CD4-positive, alpha-beta T cell treated with Interleukin-1 beta for 1 hour (primary cell): ENCODE measurements at regions not wholly inside any gene's neighbourhood (a gene's known extent, or its start where the extent isn't known, plus 50 kb on each side); places are given as distances from the start of the nearest gene placed in this dataset.
"Not testable (repeated sequence)": the region's sequence is repeated elsewhere in the genome, so short reads cannot be mapped to it uniquely, and the experiment has no call there.

Source experiments
- DNase-seq, 2 donors: peaks; one replicate each; pipeline ENCODE4 v3.0.0-alpha.2; 2020 to 2022

- DNase-seq, result no peak
Measured at GRCh38 chr6:168841609-168842278, 400.8 kb downstream of the SMOC2 start.

GRCh38 chr6:168840932-168841331 is 399.9 kb downstream of the SMOC2 start:
- not testable (repeated sequence) for DNase-seq

- DNase-seq, result not testable (repeated sequence)
Measured at GRCh38 chr6:168840299-168840698, 399.3 kb downstream of the SMOC2 start.

- DNase-seq, result no peak
Measured at GRCh38 chr6:168838037-168838399, 397.0 kb downstream of the SMOC2 start.

GRCh38 chr6:168837254-168838036 is 396.5 kb downstream of the SMOC2 start:
- no peak for DNase-seq

- DNase-seq, result no peak
Measured at GRCh38 chr6:168835991-168836390, 395.0 kb downstream of the SMOC2 start.

GRCh38 chr6:168834801-168835200 is 393.8 kb downstream of the SMOC2 start:
- DNase-seq, result no peak

GRCh38 chr6:168834042-168834587 is 393.1 kb downstream of the SMOC2 start:
- DNase-seq, result no peak

GRCh38 chr6:168828800-168829199 is 387.8 kb downstream of the SMOC2 start:
- no peak for DNase-seq

GRCh38 chr6:168828035-168828434 is 387.1 kb downstream of the SMOC2 start:
- no peak for DNase-seq

GRCh38 chr6:168827586-168827871 is 386.5 kb downstream of the SMOC2 start:
- no peak for DNase-seq

GRCh38 chr6:168826726-168827585 is 386.0 kb downstream of the SMOC2 start:
- DNase-seq, result no peak

GRCh38 chr6:168826078-168826390 is 385.1 kb downstream of the SMOC2 start:
- DNase-seq, result no peak

GRCh38 chr6:168825226-168826077 is 384.5 kb downstream of the SMOC2 start:
- DNase-seq, result no peak

- no peak for DNase-seq
Measured at GRCh38 chr6:168823397-168824212, 382.6 kb downstream of the SMOC2 start.

- no peak for DNase-seq
Measured at GRCh38 chr6:168822376-168822775, 381.4 kb downstream of the SMOC2 start.

- DNase-seq, result no peak
Measured at GRCh38 chr6:168819546-168819945, 378.6 kb downstream of the SMOC2 start.

- no peak for DNase-seq
Measured at GRCh38 chr6:168817558-168818159, 376.7 kb downstream of the SMOC2 start.

GRCh38 chr6:168815229-168815628 is 374.2 kb downstream of the SMOC2 start:
- DNase-seq, result no peak

- no peak for DNase-seq
Measured at GRCh38 chr6:168808232-168808631, 367.2 kb downstream of the SMOC2 start.

- DNase-seq, result no peak
Measured at GRCh38 chr6:168804331-168804730, 363.3 kb downstream of the SMOC2 start.
